NB4 (cell line): ENCODE measurements at regions not wholly inside any gene's neighbourhood (a gene's known extent, or its start where the extent isn't known, plus 50 kb on each side); places are given as distances from the start of the nearest gene placed in this dataset.

Experiments
- DNase-seq: peaks from one replicate; pipeline ENCODE4 v3.0.0; 2010; ENCODE audit warnings: low read depth
- H3K4me3 ChIP-seq: one replicate; pipeline ENCODE4 v1.5.1; 2011; ENCODE audit warnings: mild to moderate bottlenecking, low read depth, low read length, moderate library complexity
- CTCF ChIP-seq: IDR thresholded peaks from one replicate; pipeline ENCODE4 v1.5.1; 2012; ENCODE audit warnings: low read depth, low read length
- MAX ChIP-seq: IDR thresholded peaks from 2 replicates; pipeline ENCODE4 v1.6.1; 2011; ENCODE audit warnings: low read depth, low read length
- MYC ChIP-seq: IDR thresholded peaks from 2 replicates; pipeline ENCODE4 v1.6.1; 2011; ENCODE audit warnings: low read depth, low read length
- POLR2A ChIP-seq: IDR thresholded peaks from 2 replicates; pipeline ENCODE4 v1.6.1; 2011; ENCODE audit warnings: mild to moderate bottlenecking; ENCODE audit not compliant: insufficient read length; ENCODE audit errors: extremely low read depth

- DNase-seq = no peak
- no peak for TF ChIP-seq CTCF
- TF ChIP-seq MAX = no peak
- no peak for TF ChIP-seq MYC
- TF ChIP-seq POLR2A = no peak
- H3K4me3 ChIP-seq = no peak overlapping the region
These were observed 451.2 kb upstream of the PSMD7 start for GRCh38 chr16:73845238-73846006.

- TF ChIP-seq MYC = no peak
- no peak for TF ChIP-seq MAX
- no peak for TF ChIP-seq POLR2A
- no peak for TF ChIP-seq CTCF
- H3K4me3 ChIP-seq = no peak overlapping the region
- DNase-seq = no peak
These were observed 455.9 kb upstream of the PSMD7 start for GRCh38 chr16:73840728-73841127.

- DNase-seq = no peak
- TF ChIP-seq MYC (no peak), CTCF (no peak), POLR2A (no peak), MAX (no peak)
- no peak overlapping the region for H3K4me3 ChIP-seq
These were observed 465.4 kb upstream of the PSMD7 start for GRCh38 chr16:73831220-73831619.

- no peak for TF ChIP-seq MYC
- no peak for TF ChIP-seq MAX
- TF ChIP-seq CTCF = no peak
- no peak for TF ChIP-seq POLR2A
- H3K4me3 ChIP-seq = no peak overlapping the region
- DNase-seq = no peak
These were observed 473.3 kb upstream of the PSMD7 start for GRCh38 chr16:73823205-73823849.

GRCh38 chr16:73817526-73818324 is 478.9 kb upstream of the PSMD7 start:
- DNase-seq = no peak
- H3K4me3 ChIP-seq = no peak overlapping the region
- no peak for TF ChIP-seq POLR2A
- TF ChIP-seq CTCF = no peak
- TF ChIP-seq MYC = no peak
- no peak for TF ChIP-seq MAX
